ENCODE measurements at regions not wholly inside any gene's neighbourhood (a gene's known extent, or its start where the extent isn't known, plus 50 kb on each side); places are given as distances from the start of the nearest gene placed in this dataset.

- Histone ChIP-seq H3K27me3 (ENCODE audit: control insufficient read depth, insufficient read depth, low read length) (peaks cover 2% of the 10 kb centered on the region), H3K4me1 (ENCODE audit: control insufficient read depth, insufficient read depth, low read length) (no peaks in the 10 kb centered on the region), H3K9me3 (ENCODE audit: control insufficient read depth, insufficient read depth, low read length) (no peaks in the 10 kb centered on the region), H3K27ac (ENCODE audit: low read length) (no peak overlapping the region), H3K4me3 (ENCODE audit: low read length) (no peak overlapping the region), H3K36me3 (ENCODE audit: control insufficient read depth, insufficient read depth, low read length) (no peaks in the 10 kb centered on the region)
- no peak for TF ChIP-seq CTCF (IDR thresholded peaks at IDR 0.05)
- no CpG with 5 or more reads among the region's 2 CpGs for WGBS (ENCODE audit: insufficient coverage)
- H3K27ac Mint-ChIP-seq: no peak overlapping the region
- peaks cover 0 to 10% of the 10 kb centered on the region in 2 donors for H3K27me3 Mint-ChIP-seq (ENCODE audit: low read depth in 2 of 2)
- H3K9me3 Mint-ChIP-seq: no peaks in the 10 kb centered on the region
- intact Hi-C loops (cut with micrococcal nuclease): no loop called here
- no peaks in the 10 kb centered on the region for H3K4me1 Mint-ChIP-seq
- DNase-seq: no peak
- H3K4me3 Mint-ChIP-seq: no peak overlapping the region
- ATAC-seq: no peak
- no peaks in the 10 kb centered on the region for H3K36me3 Mint-ChIP-seq
Measured at GRCh38 chr7:94115316-94115715, 111.2 kb upstream of the BET1 start.

- Histone ChIP-seq H3K27ac (ENCODE audit: low read length) (no peak overlapping the region), H3K27me3 (ENCODE audit: control insufficient read depth, insufficient read depth, low read length) (no peaks in the 10 kb centered on the region), H3K4me3 (ENCODE audit: low read length) (no peak overlapping the region), H3K9me3 (ENCODE audit: control insufficient read depth, insufficient read depth, low read length) (no peaks in the 10 kb centered on the region), H3K4me1 (ENCODE audit: control insufficient read depth, insufficient read depth, low read length) (no peaks in the 10 kb centered on the region), H3K36me3 (ENCODE audit: control insufficient read depth, insufficient read depth, low read length) (no peaks in the 10 kb centered on the region)
- no CpG with 5 or more reads among the region's 1 CpG for WGBS (ENCODE audit: insufficient coverage)
- Mint-ChIP-seq H3K9me3 (no peaks in the 10 kb centered on the region), H3K27me3 (ENCODE audit: low read depth in 2 of 2) (peaks cover 14 to 33% of the 10 kb centered on the region in 2 donors), H3K4me3 (no peak overlapping the region), H3K4me1 (no peaks in the 10 kb centered on the region), H3K27ac (no peak overlapping the region), H3K36me3 (no peaks in the 10 kb centered on the region)
- ATAC-seq (no peak), DNase-seq (no peak)
- no peak for TF ChIP-seq CTCF (IDR thresholded peaks at IDR 0.05)
- intact Hi-C loops (cut with micrococcal nuclease): no loop called here
Measured at GRCh38 chr7:94123136-94123535, 119.0 kb upstream of the BET1 start.

GRCh38 chr7:94127026-94127425, 122.9 kb upstream of the BET1 start:
- no peaks in the 10 kb centered on the region for H3K9me3 ChIP-seq (ENCODE audit: control insufficient read depth, insufficient read depth, low read length)
- TF ChIP-seq CTCF (IDR thresholded peaks at IDR 0.05): no peak
- no peaks in the 10 kb centered on the region for H3K36me3 ChIP-seq (ENCODE audit: control insufficient read depth, insufficient read depth, low read length)
- Mint-ChIP-seq H3K9me3 (no peaks in the 10 kb centered on the region), H3K27ac (no peak overlapping the region), H3K4me3 (no peak overlapping the region), H3K36me3 (no peaks in the 10 kb centered on the region), H3K4me1 (no peaks in the 10 kb centered on the region), H3K27me3 (ENCODE audit: low read depth in 2 of 2) (peaks cover 13 to 43% of the 10 kb centered on the region in 2 donors)
- H3K4me1 ChIP-seq (ENCODE audit: control insufficient read depth, insufficient read depth, low read length): no peaks in the 10 kb centered on the region
- no peak overlapping the region for H3K27ac ChIP-seq (ENCODE audit: low read length)
- H3K27me3 ChIP-seq (ENCODE audit: control insufficient read depth, insufficient read depth, low read length): no peaks in the 10 kb centered on the region
- no peak for ATAC-seq
- no peak for DNase-seq
- intact Hi-C loops (cut with micrococcal nuclease): no loop called here
- H3K4me3 ChIP-seq (ENCODE audit: low read length): no peak overlapping the region

- no peaks in the 10 kb centered on the region for H3K27me3 ChIP-seq (ENCODE audit: control insufficient read depth, insufficient read depth, low read length)
- H3K4me3 Mint-ChIP-seq: no peak overlapping the region
- H3K4me3 ChIP-seq (ENCODE audit: low read length): no peak overlapping the region
- H3K4me1 ChIP-seq (ENCODE audit: control insufficient read depth, insufficient read depth, low read length): no peaks in the 10 kb centered on the region
- peaks cover 14 to 41% of the 10 kb centered on the region in 2 donors for H3K27me3 Mint-ChIP-seq (ENCODE audit: low read depth in 2 of 2)
- ATAC-seq: no peak
- WGBS (ENCODE audit: insufficient coverage): 83% methylated on average over 1 of the region's 2 CpGs
- no peaks in the 10 kb centered on the region for H3K36me3 Mint-ChIP-seq
- intact Hi-C loops (cut with micrococcal nuclease): no loop called here
- no peak for TF ChIP-seq CTCF (IDR thresholded peaks at IDR 0.05)
- no peaks in the 10 kb centered on the region for H3K36me3 ChIP-seq (ENCODE audit: control insufficient read depth, insufficient read depth, low read length)
- H3K9me3 Mint-ChIP-seq: no peaks in the 10 kb centered on the region
- no peak for DNase-seq
- H3K27ac Mint-ChIP-seq: no peak overlapping the region
- no peak overlapping the region for H3K27ac ChIP-seq (ENCODE audit: low read length)
- H3K4me1 Mint-ChIP-seq: no peaks in the 10 kb centered on the region
- H3K9me3 ChIP-seq (ENCODE audit: control insufficient read depth, insufficient read depth, low read length): no peaks in the 10 kb centered on the region
Measured at GRCh38 chr7:94128072-94128471, 123.9 kb upstream of the BET1 start.

Measured in natural killer cell (primary cell).